ENCODE measurements at regions not wholly inside any gene's neighbourhood (a gene's known extent, or its start where the extent isn't known, plus 50 kb on each side); places are given as distances from the start of the nearest gene placed in this dataset.

- TF ChIP-seq TOX (CRISPR knock-in tag; IDR thresholded peaks at IDR 0.05; ENCODE audit: borderline replicate concordance), result no peak
- TF ChIP-seq, protein P1, sequence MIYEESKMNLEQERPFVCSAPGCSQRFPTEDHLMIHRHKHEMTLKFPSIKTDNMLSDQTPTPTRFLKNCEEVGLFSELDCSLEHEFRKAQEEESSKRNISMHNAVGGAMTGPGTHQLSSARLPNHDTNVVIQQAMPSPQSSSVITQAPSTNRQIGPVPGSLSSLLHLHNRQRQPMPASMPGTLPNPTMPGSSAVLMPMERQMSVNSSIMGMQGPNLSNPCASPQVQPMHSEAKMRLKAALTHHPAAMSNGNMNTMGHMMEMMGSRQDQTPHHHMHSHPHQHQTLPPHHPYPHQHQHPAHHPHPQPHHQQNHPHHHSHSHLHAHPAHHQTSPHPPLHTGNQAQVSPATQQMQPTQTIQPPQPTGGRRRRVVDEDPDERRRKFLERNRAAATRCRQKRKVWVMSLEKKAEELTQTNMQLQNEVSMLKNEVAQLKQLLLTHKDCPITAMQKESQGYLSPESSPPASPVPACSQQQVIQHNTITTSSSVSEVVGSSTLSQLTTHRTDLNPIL (CRISPR knock-in tag; IDR thresholded peaks at IDR 0.05; ENCODE audit: low read depth), result no peak
- TF ChIP-seq OSR1 (CRISPR knock-in tag; IDR thresholded peaks at IDR 0.05), result no peak
- TF ChIP-seq PATZ1 (CRISPR knock-in tag; IDR thresholded peaks at IDR 0.05; ENCODE audit: borderline replicate concordance), result no peak
- TF ChIP-seq BACH2 (CRISPR knock-in tag; IDR thresholded peaks at IDR 0.05; ENCODE audit: borderline replicate concordance), result no peak
- no peak for TF ChIP-seq PPARA (CRISPR knock-in tag; IDR thresholded peaks at IDR 0.05; ENCODE audit: borderline replicate concordance)
- no peak for TF ChIP-seq ZFP3 (CRISPR knock-in tag; IDR thresholded peaks at IDR 0.05)
- TF ChIP-seq TCF4 (CRISPR knock-in tag; IDR thresholded peaks at IDR 0.05; ENCODE audit: borderline replicate concordance), result no peak
- TF ChIP-seq ARNTL (CRISPR knock-in tag; IDR thresholded peaks at IDR 0.05; ENCODE audit: borderline replicate concordance, low read depth), result no peak
- no peak for ATAC-seq
These were observed 105.5 kb downstream of the SOX9 start for GRCh38 chr17:72226322-72226721.

GRCh38 chr17:72233986-72234385 lies 113.2 kb downstream of the SOX9 start:
- no peak for TF ChIP-seq ZNF8 (CRISPR knock-in tag; IDR thresholded peaks at IDR 0.05)
- no peak for TF ChIP-seq TSHZ2 (CRISPR knock-in tag; IDR thresholded peaks at IDR 0.05)
- TF ChIP-seq ARNTL (CRISPR knock-in tag; IDR thresholded peaks at IDR 0.05; ENCODE audit: borderline replicate concordance, low read depth), result no peak
- no peak for TF ChIP-seq ZFP3 (CRISPR knock-in tag; IDR thresholded peaks at IDR 0.05)
- TF ChIP-seq PATZ1 (CRISPR knock-in tag; IDR thresholded peaks at IDR 0.05; ENCODE audit: borderline replicate concordance), result no peak
- no peak for TF ChIP-seq ZC3H10 (CRISPR knock-in tag; IDR thresholded peaks at IDR 0.05)
- no peak for TF ChIP-seq ZNF70 (CRISPR knock-in tag; IDR thresholded peaks at IDR 0.05)
- TF ChIP-seq SNAI2 (CRISPR knock-in tag; IDR thresholded peaks at IDR 0.05), result no peak
- TF ChIP-seq, protein P2, sequence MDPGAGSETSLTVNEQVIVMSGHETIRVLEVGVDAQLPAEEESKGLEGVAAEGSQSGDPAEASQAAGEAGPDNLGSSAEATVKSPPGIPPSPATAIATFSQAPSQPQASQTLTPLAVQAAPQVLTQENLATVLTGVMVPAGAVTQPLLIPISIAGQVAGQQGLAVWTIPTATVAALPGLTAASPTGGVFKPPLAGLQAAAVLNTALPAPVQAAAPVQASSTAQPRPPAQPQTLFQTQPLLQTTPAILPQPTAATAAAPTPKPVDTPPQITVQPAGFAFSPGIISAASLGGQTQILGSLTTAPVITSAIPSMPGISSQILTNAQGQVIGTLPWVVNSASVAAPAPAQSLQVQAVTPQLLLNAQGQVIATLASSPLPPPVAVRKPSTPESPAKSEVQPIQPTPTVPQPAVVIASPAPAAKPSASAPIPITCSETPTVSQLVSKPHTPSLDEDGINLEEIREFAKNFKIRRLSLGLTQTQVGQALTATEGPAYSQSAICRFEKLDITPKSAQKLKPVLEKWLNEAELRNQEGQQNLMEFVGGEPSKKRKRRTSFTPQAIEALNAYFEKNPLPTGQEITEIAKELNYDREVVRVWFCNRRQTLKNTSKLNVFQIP (CRISPR knock-in tag; IDR thresholded peaks at IDR 0.05; ENCODE audit: borderline replicate concordance, low read depth), result no peak
- TF ChIP-seq OSR1 (CRISPR knock-in tag; IDR thresholded peaks at IDR 0.05), result no peak
- ATAC-seq, result no peak

GRCh38 chr17:72234985-72235384 lies 114.2 kb downstream of the SOX9 start:
- no peak for ATAC-seq
- TF ChIP-seq ZFP3 (CRISPR knock-in tag; IDR thresholded peaks at IDR 0.05) (no peak), TOX (CRISPR knock-in tag; IDR thresholded peaks at IDR 0.05; ENCODE audit: borderline replicate concordance) (no peak), CSDC2 (CRISPR knock-in tag; IDR thresholded peaks at IDR 0.05) (no peak), ESRRG (CRISPR knock-in tag; IDR thresholded peaks at IDR 0.05) (no peak), ZNF70 (CRISPR knock-in tag; IDR thresholded peaks at IDR 0.05) (no peak), TCF4 (CRISPR knock-in tag; IDR thresholded peaks at IDR 0.05; ENCODE audit: borderline replicate concordance) (no peak), ARNTL (CRISPR knock-in tag; IDR thresholded peaks at IDR 0.05; ENCODE audit: borderline replicate concordance, low read depth) (no peak), ZFP30 (CRISPR knock-in tag; IDR thresholded peaks at IDR 0.05) (no peak), ZNF8 (CRISPR knock-in tag; IDR thresholded peaks at IDR 0.05) (no peak), PPARA (CRISPR knock-in tag; IDR thresholded peaks at IDR 0.05; ENCODE audit: borderline replicate concordance) (no peak), BACH2 (CRISPR knock-in tag; IDR thresholded peaks at IDR 0.05; ENCODE audit: borderline replicate concordance) (no peak), ZNF565 (CRISPR knock-in tag; conservative IDR thresholded peaks at IDR 0.05; ENCODE audit: low read depth) (no peak), PATZ1 (CRISPR knock-in tag; IDR thresholded peaks at IDR 0.05; ENCODE audit: borderline replicate concordance) (no peak), ZC3H10 (CRISPR knock-in tag; IDR thresholded peaks at IDR 0.05) (no peak), GLIS3 (CRISPR knock-in tag; IDR thresholded peaks at IDR 0.05) (no peak)
- TF ChIP-seq, protein P2 (CRISPR knock-in tag; IDR thresholded peaks at IDR 0.05; ENCODE audit: borderline replicate concordance, low read depth), result no peak
- TF ChIP-seq, protein P1 (CRISPR knock-in tag; IDR thresholded peaks at IDR 0.05; ENCODE audit: low read depth), result no peak
